Stimulated activated CD8-positive, alpha-beta memory T cell treated with anti-CD3 and anti-CD28 coated beads, Interleukin-7, amount 100 ng/mL, for 48 hours (primary cell): ENCODE measurements at regions not wholly inside any gene's neighbourhood (a gene's known extent, or its start where the extent isn't known, plus 50 kb on each side); places are given as distances from the start of the nearest gene placed in this dataset.

Experiments
- DNase-seq, 2 donors: peaks; one replicate each; pipeline ENCODE4 v3.0.0-alpha.2; 2020; ENCODE audit warnings: low read depth in 1 of 2; ENCODE audit errors: extremely low read depth in 1 of 2

- DNase-seq = no peak
These were observed 667.2 kb downstream of the BRD1 start for GRCh38 chr22:49160261-49161001.

- DNase-seq = no peak
These were observed 668.0 kb downstream of the BRD1 start for GRCh38 chr22:49159711-49160110.

- no peak for DNase-seq
These were observed 668.7 kb downstream of the BRD1 start for GRCh38 chr22:49158741-49159564.

DNA sequence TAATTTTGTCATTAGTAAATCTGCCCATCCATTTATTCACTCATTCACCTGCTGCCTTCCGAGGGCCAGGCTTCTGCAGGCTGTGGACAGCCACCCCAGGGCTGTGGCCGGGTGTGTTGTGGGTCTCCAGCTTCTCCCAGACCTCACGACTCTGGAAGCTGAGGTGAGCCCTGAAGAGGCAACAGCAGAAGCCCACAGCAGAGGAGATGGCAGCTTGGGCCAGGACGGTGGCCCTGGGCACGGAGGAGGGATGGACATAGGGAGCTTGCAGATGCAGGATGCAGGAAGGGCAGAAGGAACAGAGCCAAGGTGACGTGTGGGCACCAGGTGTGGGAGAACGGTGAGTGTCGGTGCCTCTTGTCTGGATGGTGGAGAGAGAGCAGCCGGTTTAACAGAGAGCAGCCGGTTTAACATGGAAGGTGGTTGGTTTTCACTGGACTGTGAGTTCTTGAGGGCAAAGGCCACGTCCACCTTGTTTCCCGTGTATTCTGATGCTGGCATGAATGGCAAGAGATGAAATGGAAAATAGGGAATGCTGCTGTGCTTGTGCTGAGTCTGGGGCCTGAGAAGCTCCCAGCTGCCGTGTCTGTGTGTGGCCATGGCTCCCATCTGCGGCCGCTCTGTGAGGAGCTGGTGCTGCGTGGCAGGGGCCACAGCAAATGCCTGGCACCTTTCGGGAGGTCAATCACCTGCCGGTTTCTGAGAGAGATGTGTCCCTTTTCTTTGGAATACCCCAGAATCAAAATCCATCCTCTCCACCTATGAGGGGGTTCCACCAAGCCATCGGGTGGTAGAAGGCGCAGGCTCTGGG lies 669.9 kb downstream of the BRD1 start:
- DNase-seq = no peak

- no peak for DNase-seq
These were observed 670.9 kb downstream of the BRD1 start for GRCh38 chr22:49156662-49157285.

DNA sequence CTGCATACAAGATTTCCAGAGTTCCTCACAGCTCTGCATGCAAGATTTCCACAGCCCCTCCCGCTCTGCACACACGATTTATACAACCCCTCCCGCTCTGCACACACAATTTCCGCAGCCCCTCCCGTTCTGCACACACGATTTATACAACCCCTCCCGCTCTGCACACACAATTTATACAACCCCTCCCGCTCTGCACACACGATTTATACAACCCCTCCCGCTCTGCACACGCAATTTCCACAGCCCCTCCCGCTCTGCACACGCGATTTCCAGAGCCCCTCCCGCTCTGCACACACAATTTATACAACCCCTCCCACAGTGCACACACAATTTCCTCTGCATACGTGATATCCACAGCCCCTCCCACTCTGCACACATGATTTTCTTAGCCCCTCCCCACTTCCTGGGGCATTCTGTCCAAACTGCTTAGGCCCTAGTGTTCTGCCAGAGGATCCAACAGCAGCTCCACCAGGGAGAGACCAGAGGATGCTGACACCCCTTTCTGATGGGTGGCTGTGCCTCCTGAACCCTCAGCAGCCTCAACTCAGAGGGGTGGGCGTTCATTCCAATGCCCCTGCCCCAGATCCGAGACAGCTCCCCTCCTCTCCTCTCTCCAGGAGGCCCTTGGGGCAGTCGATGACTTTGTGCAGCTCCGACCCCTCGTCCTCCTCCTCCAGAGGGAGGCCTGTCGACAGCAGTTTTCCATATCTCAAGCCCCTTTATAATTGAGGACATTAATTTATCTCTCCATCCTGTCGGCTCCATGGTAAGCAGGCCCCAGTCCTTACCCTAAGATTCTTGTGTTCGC lies 671.7 kb downstream of the BRD1 start:
- DNase-seq = no peak

- no peak for DNase-seq
These were observed 672.5 kb downstream of the BRD1 start for GRCh38 chr22:49155039-49155769.

DNA sequence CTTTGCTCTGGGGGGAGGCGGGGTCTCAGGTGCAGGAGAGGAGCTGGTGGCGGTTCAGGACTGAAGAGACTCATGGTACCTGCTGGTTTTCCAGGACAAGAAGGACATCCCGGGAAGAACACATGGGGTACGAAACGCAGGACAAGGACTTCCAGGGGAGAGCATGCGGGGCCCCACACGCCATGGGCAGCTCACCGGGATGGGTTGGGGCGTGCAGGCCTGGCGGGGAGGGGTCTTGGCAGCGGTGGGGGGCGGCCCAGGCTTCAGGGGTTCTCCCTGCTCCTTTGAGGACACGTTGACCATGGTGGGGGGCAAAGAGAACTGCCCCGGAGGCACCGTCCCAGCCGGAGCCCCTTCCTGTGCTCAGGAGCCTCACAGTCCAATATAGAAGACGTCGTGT lies 673.2 kb downstream of the BRD1 start:
- no peak for DNase-seq

GRCh38 chr22:49153921-49154320 lies 673.8 kb downstream of the BRD1 start:
- DNase-seq = no peak

DNA sequence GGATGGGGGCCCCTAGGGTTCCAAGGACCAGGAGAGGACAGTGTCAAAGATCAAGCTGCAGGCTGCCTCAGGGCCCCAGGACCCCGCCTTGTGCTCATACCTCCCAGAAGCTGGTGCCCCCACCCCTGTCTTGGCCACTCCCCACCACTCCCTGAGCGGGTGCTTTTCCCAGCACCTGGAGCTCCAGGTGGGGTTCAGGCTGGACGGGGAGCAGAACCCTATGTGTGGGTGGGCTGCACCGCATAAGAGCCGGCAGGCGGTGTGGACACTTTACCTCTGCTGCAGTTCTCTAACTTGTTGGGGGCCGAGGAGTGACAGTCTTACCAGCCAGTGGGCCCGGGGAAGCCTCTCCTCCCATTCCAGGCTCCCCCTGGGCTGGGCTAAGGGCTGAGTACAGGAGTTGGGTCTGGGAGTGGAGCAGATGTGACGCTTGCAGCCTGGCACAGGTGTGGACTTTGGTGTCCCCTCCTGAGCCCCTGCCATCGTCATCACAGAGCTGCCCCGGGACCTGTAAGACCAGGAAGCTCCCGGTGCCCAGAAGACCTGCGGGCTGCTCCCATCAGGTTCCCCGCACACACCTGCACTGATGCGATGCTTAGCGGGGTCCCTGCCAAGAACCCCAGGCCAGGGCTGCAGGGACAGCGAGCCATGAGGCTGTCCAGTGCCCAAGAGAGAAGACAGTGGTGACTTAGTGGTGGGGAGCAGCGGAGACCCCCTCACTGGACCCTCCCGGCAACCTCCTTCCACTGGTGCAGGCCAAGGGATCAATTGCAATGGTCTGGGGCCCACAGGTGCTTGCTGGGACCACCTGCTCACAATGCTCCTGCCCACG lies 674.5 kb downstream of the BRD1 start:
- no peak for DNase-seq

DNA sequence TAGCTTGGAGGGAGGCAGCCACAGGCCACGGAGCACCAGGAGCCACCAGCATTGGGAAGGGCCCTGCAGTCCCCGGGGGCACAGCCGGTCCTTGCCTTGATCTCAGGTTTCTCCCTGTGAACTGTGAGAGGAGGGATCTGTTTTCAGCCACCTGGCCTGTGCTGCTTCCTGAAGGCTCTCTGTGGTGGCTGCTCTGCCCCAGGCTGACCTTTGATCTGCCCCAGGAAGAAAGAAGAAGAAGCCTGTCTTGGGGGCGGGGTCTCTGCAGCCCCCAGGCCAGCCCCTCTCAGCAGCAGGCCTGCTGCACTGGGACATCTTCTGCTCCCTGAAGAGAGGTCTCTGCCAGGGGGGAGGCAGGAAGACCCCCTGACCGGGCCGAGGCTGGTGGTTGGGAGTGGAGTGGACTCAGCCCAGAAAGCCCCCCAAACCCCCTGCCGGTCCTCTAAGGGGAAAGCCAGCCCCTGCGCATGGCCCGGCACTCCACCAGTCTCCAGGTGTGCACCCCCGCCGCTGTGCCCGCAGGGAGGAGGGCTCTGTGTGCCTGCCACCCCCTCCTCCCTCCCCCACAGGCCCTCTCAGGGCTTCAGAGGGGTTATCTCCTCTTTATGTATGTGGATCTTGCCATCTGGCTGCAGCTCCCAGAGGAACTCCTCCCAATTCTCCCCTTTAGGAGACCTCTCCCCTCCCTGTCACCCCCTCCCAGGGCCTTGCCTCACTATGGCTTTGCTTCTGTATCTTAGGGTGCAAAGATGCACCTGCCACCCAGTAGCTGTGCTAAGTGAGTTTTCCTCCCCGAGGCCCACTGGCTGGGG lies 675.3 kb downstream of the BRD1 start:
- no peak for DNase-seq

DNA sequence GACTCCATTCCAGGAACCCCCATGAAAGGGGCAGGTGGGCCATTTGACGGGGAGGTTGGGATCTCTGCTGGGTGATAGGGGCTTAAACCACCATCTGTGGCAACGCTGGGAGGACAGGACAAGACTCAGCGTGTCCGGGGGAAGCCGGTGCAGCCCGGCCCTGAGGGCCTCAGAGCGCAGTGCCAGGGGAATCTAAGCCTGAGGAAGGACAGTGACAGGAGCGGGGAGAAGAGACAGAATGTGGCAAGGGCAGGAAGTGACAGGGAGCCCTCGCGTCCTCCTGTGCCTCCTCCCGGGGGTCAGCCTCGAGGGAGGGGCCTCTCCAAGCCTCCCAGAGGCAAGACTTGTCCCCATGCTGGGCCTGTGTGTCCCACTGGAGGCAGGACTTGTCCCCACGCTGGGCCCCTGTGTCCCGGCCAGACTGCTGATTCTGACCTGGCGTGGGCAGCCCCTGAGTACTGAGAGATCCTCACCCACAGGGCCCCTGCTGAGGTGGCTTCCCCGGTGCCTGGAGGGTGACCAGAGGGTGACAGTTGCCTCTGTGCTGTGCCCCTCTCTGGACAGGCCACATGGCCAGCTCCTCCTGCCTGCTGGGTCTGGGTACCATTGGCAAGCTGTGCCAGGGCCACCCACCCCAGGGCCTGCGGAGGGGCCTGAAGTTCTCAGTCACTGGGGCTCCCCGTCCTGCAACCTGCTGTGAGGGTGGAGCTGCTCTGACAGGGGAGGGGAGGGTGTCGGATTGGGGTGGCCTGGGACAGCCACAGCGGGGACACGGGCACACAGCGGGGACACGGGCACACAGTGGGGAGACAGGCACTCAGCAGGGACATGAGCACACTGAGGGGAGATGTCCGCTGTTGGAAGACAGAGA lies 676.2 kb downstream of the BRD1 start:
- no peak for DNase-seq

DNA sequence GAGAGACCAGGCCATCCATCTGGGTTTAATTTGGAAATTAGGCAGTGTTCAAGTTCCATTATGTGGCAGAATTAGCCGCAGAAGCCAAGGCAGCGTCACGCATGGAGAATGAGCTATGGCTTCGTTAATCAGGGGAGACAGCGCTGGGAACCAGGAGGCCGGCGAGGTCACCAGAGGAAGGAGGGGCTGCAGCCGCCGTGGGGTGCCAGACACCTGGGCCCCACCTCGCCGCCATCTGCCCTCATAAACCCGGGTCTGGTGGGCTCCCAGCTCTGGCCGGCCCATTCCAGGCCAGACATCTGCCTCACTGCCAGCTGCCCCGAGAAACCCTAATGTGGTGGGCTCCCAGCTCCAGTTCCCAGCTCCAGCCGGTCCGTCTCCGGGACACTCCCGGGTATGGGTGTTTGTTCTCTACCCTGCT lies 676.9 kb downstream of the BRD1 start:
- DNase-seq = no peak

DNA sequence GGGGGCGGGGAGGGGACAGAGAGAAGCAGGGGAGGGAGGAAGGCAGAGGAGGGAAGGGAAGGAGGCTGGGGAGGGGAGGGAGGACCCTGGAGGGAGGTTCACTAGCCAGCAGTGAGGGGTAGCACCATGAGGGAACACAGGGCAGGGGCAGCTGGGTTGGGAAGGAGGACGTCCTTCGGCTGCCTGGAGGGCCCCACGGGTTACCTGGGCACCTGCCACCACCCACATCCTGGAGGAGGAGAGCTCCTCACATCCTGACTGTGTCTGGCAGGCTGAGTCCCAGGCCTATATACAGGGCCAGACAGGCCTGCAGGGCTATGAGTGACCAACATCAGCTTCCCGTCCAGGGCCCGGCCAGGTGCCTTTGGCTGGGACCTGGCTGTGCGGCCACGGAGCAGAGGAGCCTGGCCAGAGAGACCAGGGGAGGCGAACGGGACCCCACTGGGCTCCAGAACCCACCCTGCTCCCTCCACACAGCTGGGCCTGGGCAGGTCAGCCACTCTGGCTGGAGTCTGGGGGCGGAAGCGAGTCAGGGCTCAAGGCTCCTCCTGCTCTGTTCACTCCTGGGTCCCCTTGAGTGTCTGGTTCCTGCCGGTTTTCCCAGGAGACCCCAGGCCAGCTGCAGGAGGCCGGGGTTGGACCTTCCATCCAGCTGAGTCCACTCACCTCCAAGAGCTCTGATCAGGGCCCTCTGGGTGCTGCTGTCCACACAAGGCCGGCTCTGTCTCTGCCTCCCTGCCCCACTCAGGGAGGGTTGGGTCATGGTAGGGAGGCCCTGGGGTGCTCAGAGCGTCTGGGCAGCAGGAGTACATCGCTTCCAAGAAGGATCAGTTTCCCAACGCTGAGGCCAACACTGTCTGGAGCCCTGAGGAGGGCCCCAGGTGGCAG lies 677.7 kb downstream of the BRD1 start:
- DNase-seq = no peak

- DNase-seq = no peak
These were observed 678.7 kb downstream of the BRD1 start for GRCh38 chr22:49148895-49149418.
